Fibroblast of lung (primary cell): ENCODE measurements at regions not wholly inside any gene's neighbourhood (a gene's known extent, or its start where the extent isn't known, plus 50 kb on each side); places are given as distances from the start of the nearest gene placed in this dataset.

Source experiments
- CTCF ChIP-seq, 2 donors: IDR thresholded peaks in 1 of 2; conservative IDR thresholded peaks in 1 of 2; 1 replicate in 1 of 2; 2 replicates in 1 of 2; pipeline ENCODE4 v1.5.1; 2011 to 2012; ENCODE audit warnings: low read length in 2 of 2, control low read depth in 1 of 2, inconsistent platforms in 1 of 2, low read depth in 1 of 2, mild to moderate bottlenecking in 1 of 2
- EZH2 ChIP-seq: IDR thresholded peaks from 2 replicates; pipeline ENCODE4 v1.5.1; 2012; ENCODE audit warnings: low read length, control low read depth, mild to moderate bottlenecking; ENCODE audit errors: missing control alignments

- TF ChIP-seq CTCF (conservative IDR thresholded peaks at IDR 0.05 in 1 of 2, IDR thresholded peaks at IDR 0.05 in 1 of 2; ENCODE audit: low read depth in 1 of 2, low read length in 2 of 2) (no peak), EZH2 (no peak)
Measured at GRCh38 chr20:54294094-54294493, 86.2 kb downstream of the PFDN4 start.
